Neuronal stem cell (in vitro differentiated cells): ENCODE measurements at regions not wholly inside any gene's neighbourhood (a gene's known extent, or its start where the extent isn't known, plus 50 kb on each side); places are given as distances from the start of the nearest gene placed in this dataset.

Source experiments
- DNase-seq: peaks from one replicate; pipeline ENCODE4 v3.0.0-alpha.2; 2013; ENCODE audit warnings: low spot score
- H2AFZ ChIP-seq: one replicate; pipeline ENCODE4 v1.6.1; 2013; ENCODE audit warnings: mild to moderate bottlenecking, low read length, inconsistent platforms
- H2AK5ac ChIP-seq: 2 replicates; pipeline ENCODE4 v1.6.1; 2013; ENCODE audit warnings: low read depth, mild to moderate bottlenecking, inconsistent platforms, low read length, moderate library complexity, mixed read lengths
- H2BK120ac ChIP-seq: 2 replicates; pipeline ENCODE4 v1.6.1; 2013; ENCODE audit warnings: low read depth, mild to moderate bottlenecking, inconsistent platforms, low read length, moderate library complexity, mixed read lengths
- H2BK12ac ChIP-seq: one replicate; pipeline ENCODE4 v1.6.1; 2013; ENCODE audit warnings: low read length, inconsistent platforms
- H2BK15ac ChIP-seq: 2 replicates; pipeline ENCODE4 v1.6.1; 2013; ENCODE audit warnings: mild to moderate bottlenecking, low read length, inconsistent platforms, mixed read lengths
- H2BK5ac ChIP-seq: one replicate; pipeline ENCODE4 v1.6.1; 2013; ENCODE audit warnings: inconsistent platforms, mild to moderate bottlenecking, low read length, moderate library complexity
- H3K14ac ChIP-seq: one replicate; pipeline ENCODE4 v1.6.1; 2013; ENCODE audit warnings: low read length, inconsistent platforms
- H3K18ac ChIP-seq: 2 replicates; pipeline ENCODE4 v1.6.1; 2013; ENCODE audit warnings: low read length, inconsistent platforms
- H3K23ac ChIP-seq: 2 replicates; pipeline ENCODE4 v1.6.1; 2013; ENCODE audit warnings: low read depth, mild to moderate bottlenecking, mixed read lengths, low read length, inconsistent platforms; ENCODE audit not compliant: poor library complexity
- H3K27ac ChIP-seq: replicated peaks from 3 replicates; pipeline ENCODE4 v1.5.1; 2013; ENCODE audit warnings: low read length, inconsistent platforms
- H3K27me3 ChIP-seq, 3 experiments: 2 replicates each; pipeline ENCODE4 v1.6.1; 2013; ENCODE audit warnings: low read length in 3 of 3, mild to moderate bottlenecking in 2 of 3, inconsistent platforms in 1 of 3, low read depth in 1 of 3, mixed read lengths in 1 of 3, moderate library complexity in 1 of 3; ENCODE audit not compliant: control insufficient read depth in 3 of 3, insufficient read depth in 3 of 3
- H3K36me3 ChIP-seq, 2 donors: replicated peaks in 1 of 2; 2 replicates each; pipeline ENCODE4 v1.6.1; 2013; ENCODE audit warnings: low read length in 2 of 2; ENCODE audit not compliant: control insufficient read depth in 2 of 2, insufficient read depth in 2 of 2
- H3K4ac ChIP-seq: 2 replicates; pipeline ENCODE4 v1.6.1; 2013; ENCODE audit warnings: inconsistent platforms, mild to moderate bottlenecking, low read length, moderate library complexity
- H3K4me1 ChIP-seq, 2 donors: 1 replicate in 1 of 2; 2 replicates in 1 of 2; pipeline ENCODE4 v1.6.1; 2013; ENCODE audit warnings: low read length in 2 of 2, low read depth in 1 of 2; ENCODE audit not compliant: control insufficient read depth in 2 of 2, insufficient read depth in 1 of 2
- H3K4me2 ChIP-seq: one replicate; pipeline ENCODE4 v1.6.1; 2013; ENCODE audit warnings: mild to moderate bottlenecking, low read length, inconsistent platforms; ENCODE audit not compliant: insufficient read depth, poor library complexity, severe bottlenecking
- H3K4me3 ChIP-seq, 2 donors: 2 replicates each; pipeline ENCODE4 v1.5.1; 2013; ENCODE audit warnings: low read length in 2 of 2, mild to moderate bottlenecking in 2 of 2, inconsistent platforms in 1 of 2, moderate library complexity in 1 of 2
- H3K79me1 ChIP-seq: one replicate; pipeline ENCODE4 v1.6.1; 2013; ENCODE audit warnings: low read depth, mild to moderate bottlenecking, inconsistent platforms, low read length, moderate library complexity
- H3K9ac ChIP-seq: one replicate; pipeline ENCODE4 v1.6.1; 2013; ENCODE audit warnings: mild to moderate bottlenecking, low read depth, low read length, inconsistent platforms; ENCODE audit not compliant: poor library complexity
- H3K9me3 ChIP-seq, 2 donors: replicated peaks in 1 of 2; 2 replicates each; pipeline versions ENCODE3 to v1.6.1; 2013; ENCODE audit warnings: low read length in 2 of 2, mild to moderate bottlenecking in 2 of 2, inconsistent platforms in 1 of 2, low read depth in 1 of 2, mixed read lengths in 1 of 2, moderate library complexity in 1 of 2; ENCODE audit not compliant: control insufficient read depth in 2 of 2, insufficient read depth in 1 of 2
- H4K8ac ChIP-seq: one replicate; pipeline ENCODE4 v1.6.1; 2013; ENCODE audit warnings: low read depth, mild to moderate bottlenecking, inconsistent platforms, low read length, moderate library complexity
- H4K91ac ChIP-seq: one replicate; pipeline ENCODE4 v1.6.1; 2013; ENCODE audit warnings: low read length, low read depth, mild to moderate bottlenecking, inconsistent platforms; ENCODE audit not compliant: poor library complexity
- WGBS, 2 donors: extraction: QIAGEN DNeasy Blood & Tissue Kit; methylation state at CpG; one replicate each; pipeline ENCODE4 v1.1.7; 2013; ENCODE audit warnings: missing lambda C conversion rate in 2 of 2, mixed read lengths in 1 of 2; ENCODE audit not compliant: insufficient read length in 2 of 2, insufficient replicate concordance in 1 of 2; ENCODE audit errors: extremely low coverage in 2 of 2; 5-methylcytosine and 5-hydroxymethylcytosine counted together

- no peak overlapping the region for H3K4me2 ChIP-seq
- no peak overlapping the region for H3K4me3 ChIP-seq
- no peaks in the 10 kb centered on the region for H3K4me1 ChIP-seq
- no peak overlapping the region for H3K9ac ChIP-seq
- H3K4ac ChIP-seq = no peak overlapping the region
- H3K14ac ChIP-seq = no peak overlapping the region
- H3K23ac ChIP-seq = no peak overlapping the region
- H3K27ac ChIP-seq = no peak overlapping the region
- H3K9me3 ChIP-seq = no peaks in the 10 kb centered on the region
- no peak overlapping the region for H2BK120ac ChIP-seq
- no peak overlapping the region for H2BK12ac ChIP-seq
- no peak overlapping the region for H2BK5ac ChIP-seq
- H3K27me3 ChIP-seq = peaks cover 0 to 3% (median 0%) of the 10 kb centered on the region in 3 experiments
- no peak for DNase-seq
- H4K91ac ChIP-seq = no peak overlapping the region
- no peaks in the 10 kb centered on the region for H3K79me1 ChIP-seq
- H3K18ac ChIP-seq = no peak overlapping the region
- no peak overlapping the region for H2AK5ac ChIP-seq
- H3K36me3 ChIP-seq = no peaks in the 10 kb centered on the region
- no CpG with 5 or more reads among the region's 7 CpGs for WGBS, 2 donors
- no peak overlapping the region for H2BK15ac ChIP-seq
- no peak overlapping the region for H2AFZ ChIP-seq
- no peak overlapping the region for H4K8ac ChIP-seq
Measured at GRCh38 chr4:22587253-22587652, 71.4 kb upstream of the ADGRA3 start.

DNA sequence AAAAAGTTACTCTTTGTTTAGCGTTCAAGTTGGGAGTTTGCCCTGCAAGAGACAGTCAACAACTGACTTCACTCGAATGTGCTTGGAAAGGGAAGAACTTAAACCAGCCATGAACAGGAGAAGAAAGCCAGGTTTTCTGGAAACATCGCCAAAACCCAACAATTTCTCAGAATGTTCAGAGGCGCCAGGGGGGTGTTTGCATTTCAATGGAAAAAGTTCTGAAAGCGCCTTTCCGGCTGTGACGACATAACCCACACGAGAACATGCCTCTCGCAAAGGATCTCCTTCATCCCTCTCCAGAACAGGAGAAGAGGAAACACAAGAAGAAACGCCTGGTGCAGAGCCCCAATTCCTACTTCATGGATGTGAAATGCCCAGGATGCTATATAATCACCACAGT, 78.1 kb upstream of the ADGRA3 start:
- Histone ChIP-seq H2BK15ac (no peak overlapping the region), H2AK5ac (no peak overlapping the region), H3K79me1 (no peaks in the 10 kb centered on the region), H3K27ac (no peak overlapping the region), H3K4me2 (no peak overlapping the region), H2AFZ (no peak overlapping the region), H3K4me1 (no peaks in the 10 kb centered on the region), H3K23ac (no peak overlapping the region), H3K9ac (no peak overlapping the region), H3K18ac (no peak overlapping the region), H3K4me3 (no peak overlapping the region), H2BK5ac (no peak overlapping the region), H3K14ac (no peak overlapping the region), H3K9me3 (no peaks in the 10 kb centered on the region), H2BK120ac (no peak overlapping the region), H4K8ac (no peak overlapping the region), H3K4ac (no peak overlapping the region), H4K91ac (no peak overlapping the region), H3K27me3 (no peaks in the 10 kb centered on the region), H3K36me3 (no peaks in the 10 kb centered on the region), H2BK12ac (no peak overlapping the region)
- no peak for DNase-seq
- WGBS, 2 donors = no CpG with 5 or more reads among the region's 10 CpGs

DNA sequence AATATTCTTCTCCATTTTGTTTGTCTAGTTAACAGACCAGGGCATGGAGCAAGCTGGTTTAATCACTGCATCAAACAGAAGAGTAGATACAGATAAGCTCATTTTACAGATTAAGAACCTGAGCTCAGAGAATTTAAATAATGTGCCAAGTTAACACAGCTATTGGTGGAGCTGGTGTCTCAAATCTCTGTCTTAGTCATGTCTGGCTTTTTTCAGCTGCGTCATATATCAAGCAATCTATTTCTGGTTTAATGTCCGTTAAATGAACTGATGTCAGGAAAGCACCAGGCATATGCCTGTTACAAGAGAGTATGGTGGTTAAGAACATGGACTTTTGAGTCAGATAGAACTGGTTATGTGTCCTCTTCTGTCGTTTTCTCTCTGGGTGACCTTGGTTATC, 79.8 kb upstream of the ADGRA3 start:
- Histone ChIP-seq H2AFZ (no peak overlapping the region), H3K79me1 (no peaks in the 10 kb centered on the region), H3K14ac (no peak overlapping the region), H3K23ac (no peak overlapping the region), H3K4ac (no peak overlapping the region), H3K27me3 (no peaks in the 10 kb centered on the region), H2AK5ac (no peak overlapping the region), H3K9me3 (no peaks in the 10 kb centered on the region), H3K36me3 (no peaks in the 10 kb centered on the region), H3K9ac (no peak overlapping the region), H3K4me3 (no peak overlapping the region), H3K4me2 (no peak overlapping the region), H2BK120ac (no peak overlapping the region), H3K27ac (no peak overlapping the region), H4K91ac (no peak overlapping the region), H2BK15ac (no peak overlapping the region), H2BK12ac (no peak overlapping the region), H4K8ac (no peak overlapping the region), H3K4me1 (no peaks in the 10 kb centered on the region), H2BK5ac (no peak overlapping the region), H3K18ac (no peak overlapping the region)
- no CpG with 5 or more reads among the region's 3 CpGs for WGBS, 2 donors
- no peak for DNase-seq

DNA sequence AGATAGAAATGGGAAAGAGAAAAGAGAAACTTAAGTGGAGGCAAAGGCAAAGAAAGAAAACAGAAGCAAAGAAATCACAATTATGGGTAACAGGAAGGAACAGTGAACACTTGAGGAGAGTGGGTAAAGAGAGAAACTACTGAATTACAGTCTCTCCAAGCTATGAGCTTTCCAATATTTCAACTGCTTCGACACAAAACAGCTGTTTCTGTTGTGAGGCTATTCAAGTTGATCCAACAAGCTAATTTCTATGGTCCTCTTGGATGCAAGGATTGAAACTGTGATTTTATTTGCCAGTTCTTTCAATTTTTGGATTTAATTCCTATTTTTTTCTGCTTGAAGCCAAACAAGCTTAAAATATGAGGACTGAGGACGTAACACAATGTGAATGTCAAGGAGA, 80.5 kb upstream of the ADGRA3 start:
- H2BK12ac ChIP-seq = no peak overlapping the region

More for the DNA sequence above, 80.5 kb upstream of the ADGRA3 start:
- Histone ChIP-seq H3K79me1 (no peaks in the 10 kb centered on the region), H4K8ac (no peak overlapping the region), H3K18ac (no peak overlapping the region), H2BK120ac (no peak overlapping the region), H3K9ac (no peak overlapping the region), H3K9me3 (no peaks in the 10 kb centered on the region), H3K27ac (no peak overlapping the region), H3K4me1 (no peaks in the 10 kb centered on the region), H3K23ac (no peak overlapping the region), H2BK5ac (no peak overlapping the region), H3K4ac (no peak overlapping the region), H3K27me3 (no peaks in the 10 kb centered on the region), H2AFZ (no peak overlapping the region), H4K91ac (no peak overlapping the region), H2AK5ac (no peak overlapping the region), H3K36me3 (no peaks in the 10 kb centered on the region), H3K14ac (no peak overlapping the region), H3K4me2 (no peak overlapping the region), H2BK15ac (no peak overlapping the region), H3K4me3 (no peak overlapping the region)
- WGBS, 2 donors = no CpG with 5 or more reads among the region's 2 CpGs
- no peak for DNase-seq
